Non-pigmented ciliary epithelial cell (primary cell): ENCODE measurements at regions not wholly inside any gene's neighbourhood (a gene's known extent, or its start where the extent isn't known, plus 50 kb on each side); places are given as distances from the start of the nearest gene placed in this dataset.
"Not testable (repeated sequence)": the region's sequence is repeated elsewhere in the genome, so short reads cannot be mapped to it uniquely, and the experiment has no call there.

Experiments used
- DNase-seq: peaks from one replicate; pipeline ENCODE4 v3.0.0-alpha.2; 2010; ENCODE audit warnings: low read depth

- no peak for DNase-seq
Measured at GRCh38 chr3:151596940-151597339, 136.1 kb upstream of the IGSF10 start.

GRCh38 chr3:151593928-151594327 lies 133.1 kb upstream of the IGSF10 start:
- DNase-seq = no peak

GRCh38 chr3:151592287-151592686 lies 131.4 kb upstream of the IGSF10 start:
- no peak for DNase-seq

- no peak for DNase-seq
Measured at GRCh38 chr3:151591441-151591840, 130.6 kb upstream of the IGSF10 start.

GRCh38 chr3:151589311-151589710 lies 128.4 kb upstream of the IGSF10 start:
- DNase-seq = no peak

- not testable (repeated sequence) for DNase-seq
Measured at GRCh38 chr3:151587659-151588058, 126.8 kb upstream of the IGSF10 start.

GRCh38 chr3:151584566-151584965 lies 123.7 kb upstream of the IGSF10 start:
- no peak for DNase-seq

- DNase-seq = no peak
Measured at GRCh38 chr3:151581035-151581434, 120.2 kb upstream of the IGSF10 start.

GRCh38 chr3:151580591-151580990 lies 119.7 kb upstream of the IGSF10 start:
- DNase-seq = peak; percentile 57

GRCh38 chr3:151579571-151580270 lies 118.9 kb upstream of the IGSF10 start:
- DNase-seq = no peak

- no peak for DNase-seq
Measured at GRCh38 chr3:151578495-151578894, 117.6 kb upstream of the IGSF10 start.

- no peak for DNase-seq
Measured at GRCh38 chr3:151576511-151577137, 115.8 kb upstream of the IGSF10 start.

- no peak for DNase-seq
Measured at GRCh38 chr3:151568184-151568583, 107.3 kb upstream of the IGSF10 start.

GRCh38 chr3:151567477-151567876 lies 106.6 kb upstream of the IGSF10 start:
- DNase-seq = no peak

- DNase-seq = no peak
Measured at GRCh38 chr3:151564261-151564660, 103.4 kb upstream of the IGSF10 start.

- no peak for DNase-seq
Measured at GRCh38 chr3:151563305-151563704, 102.4 kb upstream of the IGSF10 start.

GRCh38 chr3:151562891-151563290 lies 102.0 kb upstream of the IGSF10 start:
- no peak for DNase-seq

- DNase-seq = no peak
Measured at GRCh38 chr3:151561878-151562277, 101.0 kb upstream of the IGSF10 start.

- DNase-seq = no peak
Measured at GRCh38 chr3:151560738-151561137, 99.9 kb upstream of the IGSF10 start.

- no peak for DNase-seq
Measured at GRCh38 chr3:151559736-151560135, 98.9 kb upstream of the IGSF10 start.

- DNase-seq = no peak
Measured at GRCh38 chr3:151558661-151559060, 97.8 kb upstream of the IGSF10 start.

GRCh38 chr3:151557068-151557840 lies 96.4 kb upstream of the IGSF10 start:
- DNase-seq = no peak

GRCh38 chr3:151556596-151556995 lies 95.7 kb upstream of the IGSF10 start:
- DNase-seq = no peak
